ENCODE measurements at regions not wholly inside any gene's neighbourhood (a gene's known extent, or its start where the extent isn't known, plus 50 kb on each side); places are given as distances from the start of the nearest gene placed in this dataset.

DNA sequence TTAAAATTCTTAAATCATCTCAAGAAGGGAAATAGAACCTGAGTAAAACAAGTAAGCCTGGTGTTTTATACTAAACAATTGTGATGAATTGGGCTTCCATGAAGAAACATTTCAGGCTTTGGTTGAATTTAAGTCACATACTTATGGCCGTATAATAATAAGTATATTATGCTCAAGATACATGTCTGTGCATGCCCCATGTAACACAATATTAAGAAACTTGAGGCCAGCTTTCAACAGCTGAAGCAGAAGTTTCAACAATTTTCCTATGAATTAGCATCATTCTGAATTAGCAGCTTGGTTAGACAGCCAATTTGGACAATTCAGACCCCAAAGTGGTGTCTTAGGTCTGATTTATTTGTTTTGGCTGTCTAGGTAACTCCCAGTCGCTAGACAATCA lies 243.7 kb downstream of the MYLK4 start:
- TF ChIP-seq, protein P1, sequence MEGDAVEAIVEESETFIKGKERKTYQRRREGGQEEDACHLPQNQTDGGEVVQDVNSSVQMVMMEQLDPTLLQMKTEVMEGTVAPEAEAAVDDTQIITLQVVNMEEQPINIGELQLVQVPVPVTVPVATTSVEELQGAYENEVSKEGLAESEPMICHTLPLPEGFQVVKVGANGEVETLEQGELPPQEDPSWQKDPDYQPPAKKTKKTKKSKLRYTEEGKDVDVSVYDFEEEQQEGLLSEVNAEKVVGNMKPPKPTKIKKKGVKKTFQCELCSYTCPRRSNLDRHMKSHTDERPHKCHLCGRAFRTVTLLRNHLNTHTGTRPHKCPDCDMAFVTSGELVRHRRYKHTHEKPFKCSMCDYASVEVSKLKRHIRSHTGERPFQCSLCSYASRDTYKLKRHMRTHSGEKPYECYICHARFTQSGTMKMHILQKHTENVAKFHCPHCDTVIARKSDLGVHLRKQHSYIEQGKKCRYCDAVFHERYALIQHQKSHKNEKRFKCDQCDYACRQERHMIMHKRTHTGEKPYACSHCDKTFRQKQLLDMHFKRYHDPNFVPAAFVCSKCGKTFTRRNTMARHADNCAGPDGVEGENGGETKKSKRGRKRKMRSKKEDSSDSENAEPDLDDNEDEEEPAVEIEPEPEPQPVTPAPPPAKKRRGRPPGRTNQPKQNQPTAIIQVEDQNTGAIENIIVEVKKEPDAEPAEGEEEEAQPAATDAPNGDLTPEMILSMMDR (IDR thresholded peaks at IDR 0.05) = no peak
- Histone ChIP-seq H3K4me3 (no peak overlapping the region), H3K27ac (no peak overlapping the region)
- no peak for DNase-seq (ENCODE audit: low spot score)

DNA sequence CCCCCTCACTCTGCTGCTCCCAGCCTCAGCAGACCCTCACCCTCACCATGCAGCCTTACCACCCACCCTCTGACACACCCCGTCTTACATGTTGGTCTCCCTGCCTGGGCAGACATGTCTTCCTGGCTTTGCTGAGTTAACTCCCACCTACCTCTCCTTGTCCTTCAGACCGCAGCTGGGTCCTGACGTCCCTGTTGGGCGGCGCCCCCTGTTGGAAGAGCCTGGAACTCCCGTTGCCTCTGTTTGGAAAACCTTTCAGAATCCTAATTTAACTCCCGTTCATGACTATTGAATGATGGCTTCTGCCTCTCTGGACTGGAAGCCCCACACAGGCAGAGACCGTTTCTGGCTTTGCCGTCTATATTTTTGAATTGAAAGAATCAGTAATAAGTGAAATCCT lies 245.1 kb downstream of the MYLK4 start:
- no peak overlapping the region for H3K4me3 ChIP-seq
- TF ChIP-seq, protein P1 (IDR thresholded peaks at IDR 0.05) = no peak
- DNase-seq (ENCODE audit: low spot score) = no peak

DNA sequence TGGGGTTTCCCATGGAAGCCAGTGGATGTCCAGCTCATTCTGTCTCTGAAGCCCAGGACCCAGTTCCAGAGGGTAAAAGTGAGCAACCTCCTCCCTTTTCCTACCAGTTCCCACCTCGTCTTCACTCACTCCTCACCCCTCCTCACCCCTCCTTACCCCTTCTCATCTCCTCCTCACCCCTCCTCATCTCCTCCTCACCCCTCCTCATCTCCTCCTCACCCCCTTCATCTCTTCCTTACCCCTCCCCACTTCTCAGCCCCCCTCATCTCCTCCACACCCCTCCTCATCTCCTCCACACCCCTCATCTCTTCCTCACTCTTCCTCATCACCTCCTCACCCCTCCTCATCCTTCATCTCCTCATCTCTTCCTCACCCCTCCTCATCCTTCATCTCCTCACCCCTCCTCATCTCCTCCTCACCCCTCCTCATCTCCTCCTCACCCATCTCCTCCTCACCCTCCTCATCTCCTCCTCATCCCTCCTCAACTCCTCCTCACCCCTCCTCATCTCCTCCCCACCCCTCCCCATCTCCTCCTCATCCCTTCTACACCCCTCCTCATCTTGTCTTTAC lies 246.1 kb downstream of the MYLK4 start:
- Histone ChIP-seq H3K4me3 (no peak overlapping the region), H3K27ac (no peak overlapping the region)
- no peak for DNase-seq (ENCODE audit: low spot score)
- TF ChIP-seq, protein P1 (IDR thresholded peaks at IDR 0.05) = no peak

More for the DNA sequence above, 245.1 kb downstream of the MYLK4 start:
- no peak overlapping the region for H3K27ac ChIP-seq

DNA sequence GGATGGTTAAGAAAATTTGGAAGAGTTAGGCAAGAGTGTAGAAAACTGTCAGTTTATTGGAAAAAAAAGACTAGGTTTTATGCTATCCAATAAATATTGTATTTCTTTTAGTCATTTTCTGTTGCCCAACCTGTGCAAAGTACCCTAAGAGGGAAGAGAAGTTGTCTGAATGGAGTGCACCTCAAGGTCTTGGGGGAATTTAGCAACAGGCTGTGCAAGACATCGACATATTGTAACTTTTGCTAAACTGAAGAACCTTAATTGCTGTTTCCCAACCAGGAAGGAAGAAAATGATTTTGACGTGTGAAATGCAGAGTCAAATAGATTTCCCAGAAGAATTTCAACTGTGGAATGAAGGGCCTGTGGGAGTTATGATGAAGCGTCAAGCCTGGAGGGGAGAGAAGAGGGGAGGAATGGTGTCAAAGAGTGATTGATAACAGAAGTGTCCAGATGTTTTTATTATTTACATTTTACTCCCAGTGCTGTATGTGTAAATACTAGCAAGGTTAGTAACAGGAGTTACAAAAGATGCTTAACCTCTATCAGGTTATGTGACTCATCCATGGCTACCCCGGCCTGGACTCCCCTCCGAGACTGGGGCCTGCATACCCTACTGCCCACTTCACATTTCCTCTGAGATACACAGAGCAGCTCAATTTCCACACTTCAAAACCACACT lies 246.8 kb downstream of the MYLK4 start:
- H3K27ac ChIP-seq = no peak overlapping the region

DNA sequence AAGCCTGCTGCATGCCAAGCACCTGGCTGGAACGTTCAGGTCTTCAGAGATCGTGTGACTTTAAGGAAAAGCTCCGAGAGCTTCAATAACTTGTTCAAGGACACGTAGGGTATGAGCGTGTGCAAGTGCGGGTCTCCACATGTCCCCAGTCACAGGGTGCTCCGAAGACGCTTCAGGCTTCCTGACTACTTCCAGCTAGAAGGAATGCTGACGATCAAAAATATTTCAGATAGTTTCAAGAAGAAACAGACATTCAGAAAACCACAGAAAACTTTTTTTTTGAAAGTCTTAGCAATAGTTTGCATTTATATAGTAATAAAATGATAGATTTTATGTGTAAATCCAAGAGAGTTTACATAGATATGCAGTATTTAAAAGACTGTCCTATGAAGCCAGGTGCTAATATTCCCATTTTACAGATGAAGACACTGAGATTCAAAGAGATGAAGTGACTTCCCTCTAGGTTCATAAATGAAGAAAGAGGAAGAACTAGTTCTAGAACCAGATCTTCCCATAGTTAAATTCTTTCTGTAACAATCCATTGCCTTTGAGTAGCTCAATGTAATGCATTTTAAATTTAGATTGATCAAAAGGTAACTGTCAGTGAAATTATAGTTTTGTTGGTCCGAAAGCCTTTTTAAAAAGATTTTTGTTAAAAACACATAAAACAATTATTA lies 247.6 kb downstream of the MYLK4 start:
- TF ChIP-seq, protein P1 (IDR thresholded peaks at IDR 0.05) = no peak

More for the DNA sequence above, 246.8 kb downstream of the MYLK4 start:
- no peak overlapping the region for H3K4me3 ChIP-seq
- DNase-seq (ENCODE audit: low spot score) = no peak
- TF ChIP-seq, protein P1 (IDR thresholded peaks at IDR 0.05) = no peak

DNA sequence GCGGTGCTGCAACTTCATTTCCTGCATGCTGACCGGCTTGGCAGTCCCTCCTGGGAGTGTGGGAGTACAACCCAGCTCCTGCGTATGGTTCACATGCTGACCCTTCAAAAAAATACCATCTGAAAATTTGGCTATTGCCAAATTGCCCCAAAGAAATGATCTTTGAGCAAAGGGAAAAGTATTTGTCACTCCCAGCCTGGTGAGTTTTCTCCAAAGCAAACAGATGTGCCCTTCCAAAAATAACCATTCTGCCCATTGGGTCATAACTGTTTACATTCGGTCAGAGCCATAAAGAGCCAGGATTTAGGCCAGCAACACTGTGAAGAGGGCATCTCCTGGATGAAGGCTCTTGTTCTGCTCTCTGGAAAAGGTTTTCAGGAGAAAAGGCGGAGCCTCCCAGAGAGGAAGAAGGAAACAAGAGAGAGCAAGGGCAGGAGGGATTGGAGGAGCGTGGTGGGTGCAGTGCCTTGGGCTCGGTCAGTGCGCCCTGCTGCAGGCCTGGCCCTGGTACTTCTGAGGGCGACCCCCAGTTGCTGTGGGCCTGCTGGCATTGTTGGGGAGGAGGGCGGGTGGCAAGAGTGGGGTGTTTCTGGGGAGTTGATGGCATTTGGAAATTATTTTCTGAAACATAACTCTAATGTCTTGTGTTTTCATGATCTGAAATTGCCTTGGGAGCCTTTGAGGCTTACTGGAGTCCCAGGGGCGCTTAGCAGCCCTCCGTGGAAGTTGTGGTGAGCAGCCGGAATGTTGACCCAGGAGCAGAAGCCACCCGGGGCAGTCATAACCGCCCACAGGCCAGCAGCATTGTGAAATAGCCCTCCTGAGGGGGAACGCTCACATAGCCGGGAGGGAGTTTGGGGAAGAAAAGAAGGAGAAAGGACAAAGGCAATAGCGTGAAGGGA lies 248.4 kb downstream of the MYLK4 start:
- Histone ChIP-seq H3K27ac (no peak overlapping the region), H3K4me3 (no peak overlapping the region)
- TF ChIP-seq, protein P1 (IDR thresholded peaks at IDR 0.05) = no peak
- DNase-seq (ENCODE audit: low spot score) = no peak

More for the DNA sequence above, 247.6 kb downstream of the MYLK4 start:
- no peak for DNase-seq (ENCODE audit: low spot score)
- no peak overlapping the region for H3K4me3 ChIP-seq
- H3K27ac ChIP-seq = no peak overlapping the region

Measured in coronary artery (tissue), 2 donors.